IMR-90 (cell line): ENCODE measurements at regions not wholly inside any gene's neighbourhood (a gene's known extent, or its start where the extent isn't known, plus 50 kb on each side); places are given as distances from the start of the nearest gene placed in this dataset.

Experiments
- ATAC-seq: fragments of 200-7000 bp; cut with Tn5 transposase; 2 replicates; pipeline ENCODE4 v1.9.1; 2020; ENCODE audit warnings: low read depth, mild to moderate bottlenecking, moderate library complexity
- BruUV-seq: library from RNA; stranded (reverse); fragments of 400-500 nt; replicated peaks from 2 replicates; lab custom pipeline; 2021; lab: Mats Ljungman, UMichigan
- CTCF ChIA-PET: fragments of 300-600 bp; formaldehyde crosslinking; extraction: SDS; loops from one replicate; lab custom pipeline; 2021; ENCODE audit warnings: antibody characterized with exemption; lab: Yijun Ruan, JAX
- POLR2A ChIA-PET: fragments of 300-600 bp; sonication (Branson Sonifier 250); formaldehyde crosslinking; loops from one replicate; lab custom pipeline; 2022; ENCODE audit warnings: antibody characterized with exemption; ENCODE audit not compliant: unreplicated experiment; lab: Charles Lee
- DNase-seq: peaks from one replicate; pipeline ENCODE4 v3.0.0; 2013
- H2AFZ ChIP-seq: replicated peaks from 2 replicates; pipeline ENCODE3; 2013; ENCODE audit warnings: low read length, mild to moderate bottlenecking; ENCODE audit not compliant: poor library complexity
- H2AK5ac ChIP-seq: 2 replicates; pipeline ENCODE4 v1.6.1; 2013; ENCODE audit warnings: low read depth, low read length, inconsistent platforms
- H2AK9ac ChIP-seq: replicated peaks from 2 replicates; pipeline ENCODE3; 2013; ENCODE audit warnings: mild to moderate bottlenecking, low read depth, low read length, moderate library complexity; ENCODE audit not compliant: poor library complexity
- H2BK120ac ChIP-seq: 2 replicates; pipeline ENCODE4 v1.6.1; 2013; ENCODE audit warnings: low read depth, low read length, inconsistent platforms
- H2BK15ac ChIP-seq: 3 replicates; pipeline ENCODE4 v1.6.1; 2013; ENCODE audit warnings: low read depth, low read length, inconsistent platforms
- H2BK20ac ChIP-seq: 2 replicates; pipeline ENCODE4 v1.6.1; 2013; ENCODE audit warnings: low read depth, mild to moderate bottlenecking, inconsistent platforms, low read length, moderate library complexity
- H2BK5ac ChIP-seq: 2 replicates; pipeline ENCODE4 v1.6.1; 2013; ENCODE audit warnings: mild to moderate bottlenecking, low read depth, low read length, inconsistent platforms; ENCODE audit not compliant: poor library complexity, severe bottlenecking
- H3K14ac ChIP-seq: replicated peaks from 2 replicates; pipeline ENCODE4 v1.6.1; 2013; ENCODE audit warnings: low read depth, low read length, inconsistent platforms
- H3K18ac ChIP-seq: 2 replicates; pipeline ENCODE4 v1.6.1; 2013; ENCODE audit warnings: low read depth, low read length, control low read depth
- H3K23ac ChIP-seq: 2 replicates; pipeline ENCODE4 v1.6.1; 2013; ENCODE audit warnings: low read depth, low read length, inconsistent platforms
- H3K27ac ChIP-seq: 2 replicates; pipeline ENCODE4 v1.5.1; 2013; ENCODE audit warnings: mild to moderate bottlenecking, control low read depth, low read length; ENCODE audit not compliant: insufficient read depth
- H3K27me3 ChIP-seq: 2 replicates; pipeline ENCODE4 v1.6.1; 2013; ENCODE audit warnings: low read length; ENCODE audit not compliant: control insufficient read depth, insufficient read depth
- H3K36me3 ChIP-seq: 2 replicates; pipeline ENCODE4 v1.6.1; 2013; ENCODE audit warnings: low read length, mixed read lengths; ENCODE audit not compliant: control insufficient read depth, insufficient read depth
- H3K4ac ChIP-seq: 2 replicates; pipeline ENCODE4 v1.6.1; 2013; ENCODE audit warnings: low read depth, low read length, inconsistent platforms
- H3K4me1 ChIP-seq: 2 replicates; pipeline ENCODE4 v1.6.1; 2013; ENCODE audit warnings: low read length, mixed read lengths; ENCODE audit not compliant: control insufficient read depth, insufficient read depth
- H3K4me2 ChIP-seq: 2 replicates; pipeline ENCODE4 v1.6.1; 2013; ENCODE audit warnings: low read depth, mild to moderate bottlenecking, control low read depth, low read length, moderate library complexity
- H3K4me3 ChIP-seq: 2 replicates; pipeline ENCODE4 v1.5.1; 2013; ENCODE audit warnings: low read depth, mild to moderate bottlenecking, control low read depth, low read length, moderate library complexity; ENCODE audit not compliant: insufficient read depth
- H3K56ac ChIP-seq: 2 replicates; pipeline ENCODE4 v1.6.1; 2013; ENCODE audit warnings: low read length, inconsistent platforms; ENCODE audit not compliant: insufficient read depth; ENCODE audit errors: extremely low read depth
- H3K79me1 ChIP-seq, 2 experiments: 2 replicates each; pipeline ENCODE4 v1.6.1; 2013; ENCODE audit warnings: low read length in 2 of 2, inconsistent platforms in 1 of 2, low read depth in 1 of 2
- H3K9ac ChIP-seq: 2 replicates; pipeline ENCODE4 v1.6.1; 2013; ENCODE audit warnings: low read depth, low read length, control low read depth
- H3K9me1 ChIP-seq: 2 replicates; pipeline ENCODE4 v1.6.1; 2013; ENCODE audit warnings: low read length, inconsistent platforms; ENCODE audit not compliant: insufficient read depth
- H3K9me3 ChIP-seq: 2 replicates; pipeline ENCODE4 v1.6.1; 2013; ENCODE audit warnings: low read length; ENCODE audit not compliant: control insufficient read depth, insufficient read depth
- H4K20me1 ChIP-seq: 2 replicates; pipeline ENCODE4 v1.6.1; 2013; ENCODE audit warnings: low read length, inconsistent platforms; ENCODE audit not compliant: insufficient read depth
- H4K5ac ChIP-seq: 2 replicates; pipeline ENCODE4 v1.6.1; 2013; ENCODE audit warnings: mild to moderate bottlenecking, low read depth, low read length, control low read depth
- H4K8ac ChIP-seq, 2 experiments: 2 replicates each; pipeline ENCODE4 v1.6.1; 2013; ENCODE audit warnings: low read depth in 2 of 2, low read length in 2 of 2, control low read depth in 1 of 2, inconsistent platforms in 1 of 2
- H4K91ac ChIP-seq: 2 replicates; pipeline ENCODE4 v1.6.1; 2013; ENCODE audit warnings: low read depth, low read length, inconsistent platforms; ENCODE audit not compliant: insufficient read depth
- BHLHE40 ChIP-seq: fragments of 150-350 bp; IDR thresholded peaks from 2 replicates; pipeline ENCODE4 v1.6.1; 2016; ENCODE audit warnings: mild to moderate bottlenecking, low read depth, low read length
- ELK1 ChIP-seq: fragments of 150-350 bp; IDR thresholded peaks from 2 replicates; pipeline ENCODE4 v1.6.1; 2016; ENCODE audit warnings: low read depth, mild to moderate bottlenecking, low read length, moderate library complexity, borderline replicate concordance
- MAFK ChIP-seq: IDR thresholded peaks from 2 replicates; pipeline ENCODE4 v1.6.1; 2012; ENCODE audit warnings: low read depth, low read length, improper control_type of control experiment
- MXI1 ChIP-seq: IDR thresholded peaks from 2 replicates; pipeline ENCODE4 v1.6.1; 2012; ENCODE audit warnings: low read depth, mild to moderate bottlenecking, low read length, moderate library complexity, borderline replicate concordance
- POLR2A ChIP-seq: IDR thresholded peaks from 2 replicates; pipeline ENCODE4 v1.6.1; 2012; ENCODE audit warnings: mild to moderate bottlenecking, low read depth, low read length
- SMC3 ChIP-seq: fragments of 150-350 bp; IDR thresholded peaks from 2 replicates; pipeline ENCODE4 v1.6.1; 2016; ENCODE audit warnings: low read depth, mild to moderate bottlenecking, antibody characterized with exemption, low read length, moderate library complexity
- USF2 ChIP-seq: fragments of 150-350 bp; IDR thresholded peaks from 2 replicates; pipeline ENCODE4 v1.6.1; 2017; ENCODE audit warnings: mild to moderate bottlenecking, antibody characterized with exemption, low read length, low read depth
- WGBS, 2 experiments: methylation state at CpG; one replicate each; pipeline versions ENCODE4 v1.1.5 to v1.1.7; 2013; ENCODE audit warnings: missing lambda C conversion rate in 2 of 2; ENCODE audit not compliant: insufficient read length in 1 of 2; ENCODE audit errors: extremely low coverage in 2 of 2; 5-methylcytosine and 5-hydroxymethylcytosine counted together
- dilution Hi-C: fragments of 300-500 bp; cut with HindIII; formaldehyde crosslinking; loops from one replicate; pipeline ENCODE4 v1.14.3; 2018; ENCODE audit warnings: low sequenced_read_pairs; ENCODE audit not compliant: unreplicated experiment
- in situ Hi-C: fragments of 300-500 bp; cut with MboI; formaldehyde crosslinking; loops from 3 replicates; pipeline ENCODE4 v1.14.3; 2019; ENCODE audit warnings: low sequenced_read_pairs, inconsistent platforms, mixed read lengths
- intact Hi-C: fragments of 100-400 bp; cut with micrococcal nuclease; formaldehyde crosslinking; loops from 2 replicates; pipeline ENCODE4 v1.10.0; 2022

DNA sequence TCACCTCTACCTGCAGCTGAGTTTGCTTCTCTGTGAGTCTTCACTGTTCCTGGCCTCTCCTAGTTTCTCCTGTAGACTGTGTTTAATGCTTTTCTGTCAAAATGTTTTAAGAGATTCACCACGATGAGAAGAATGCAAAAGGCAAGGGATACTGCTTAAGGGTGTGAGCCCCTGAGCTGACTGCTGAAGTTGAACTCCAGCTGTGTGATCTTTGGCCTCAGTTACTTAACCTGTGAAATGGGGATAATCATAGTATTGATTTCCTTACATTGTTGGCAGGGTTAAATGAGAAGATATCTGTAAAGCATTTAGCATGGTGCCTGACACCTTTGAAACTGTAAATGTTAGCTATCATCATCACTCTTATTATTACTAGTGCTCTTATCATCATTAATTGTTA, 230.2 kb upstream of the MYLIP start:
- intact Hi-C loops (loop anchor here (10.0 kb wide), 1 partner anchor 286 kb away; no protein-coding TSS in a partner anchor), in situ Hi-C loops (no loop called here), dilution Hi-C loops (no loop called here)
- Histone ChIP-seq H3K27ac (no peak overlapping the region), H3K18ac (no peak overlapping the region), H3K56ac (no peak overlapping the region), H3K23ac (no peak overlapping the region), H2BK20ac (no peak overlapping the region), H2BK120ac (no peak overlapping the region), H2BK15ac (no peak overlapping the region), H3K4me2 (no peak overlapping the region), H4K20me1 (no peaks in the 10 kb centered on the region), H2BK5ac (no peak overlapping the region), H2AK9ac (no peak overlapping the region), H3K4me3 (no peak overlapping the region), H3K79me1 (no peaks in the 10 kb centered on the region), H3K4ac (no peak overlapping the region), H3K14ac (no peak overlapping the region), H4K91ac (no peak overlapping the region), H3K9ac (no peak overlapping the region), H3K27me3 (no peaks in the 10 kb centered on the region; the same call in 1 of the 2 replicates), H2AFZ (no peak overlapping the region), H3K4me1 (no peaks in the 10 kb centered on the region), H4K5ac (no peak overlapping the region), H3K36me3 (no peaks in the 10 kb centered on the region), H3K9me3 (no peaks in the 10 kb centered on the region), H2AK5ac (no peak overlapping the region), H3K9me1 (no peaks in the 10 kb centered on the region), H4K8ac (no peak overlapping the region)
- WGBS, 2 experiments: no CpG with 5 or more reads among the region's 1 CpG
- no peak for DNase-seq
- ChIA-PET CTCF (no interaction called here), POLR2A (no interaction called here)
- no TSS peak for BruUV-seq
- no peak for ATAC-seq
- no peak for TF ChIP-seq USF2
- no peak for TF ChIP-seq MXI1
- no peak for TF ChIP-seq ELK1
- TF ChIP-seq POLR2A: no peak
- no peak for TF ChIP-seq BHLHE40
- no peak for TF ChIP-seq MAFK
- TF ChIP-seq SMC3: no peak
